Neural progenitor cell (in vitro differentiated cells): ENCODE measurements at regions not wholly inside any gene's neighbourhood (a gene's known extent, or its start where the extent isn't known, plus 50 kb on each side); places are given as distances from the start of the nearest gene placed in this dataset.
"Not testable (repeated sequence)": the region's sequence is repeated elsewhere in the genome, so short reads cannot be mapped to it uniquely, and the experiment has no call there.

Experiments used
- CTCF ChIP-seq: fragments of 200-600 bp; sonication (generic); IDR thresholded peaks from 2 replicates; pipeline ENCODE4 v1.5.1; 2017; ENCODE audit warnings: antibody characterized with exemption, mild to moderate bottlenecking
- EZH2 ChIP-seq: fragments of 200-600 bp; sonication (generic); IDR thresholded peaks from 2 replicates; pipeline ENCODE4 v1.6.1; 2017; ENCODE audit warnings: antibody characterized with exemption, mild to moderate bottlenecking, moderate library complexity
- EZH2phosphoT487 ChIP-seq: fragments of 200-600 bp; sonication (generic); IDR thresholded peaks from 2 replicates; pipeline ENCODE4 v1.6.1; 2017; ENCODE audit warnings: antibody characterized with exemption

GRCh38 chr4:4090720-4091119 is 136.0 kb downstream of the OTOP1 start:
- TF ChIP-seq EZH2phosphoT487, EZH2: not testable (repeated sequence)
- peak; percentile 39 for TF ChIP-seq CTCF
